Lower leg skin (tissue), 4 donors: ENCODE measurements at regions not wholly inside any gene's neighbourhood (a gene's known extent, or its start where the extent isn't known, plus 50 kb on each side); places are given as distances from the start of the nearest gene placed in this dataset.

Source experiments
- DNase-seq, 2 donors: peaks; one replicate each; pipeline ENCODE4 v3.0.0-alpha.2; 2019; ENCODE audit warnings: low spot score in 2 of 2
- H3K4me3 ChIP-seq: fragments of 200-600 bp; sonication (generic); 2 replicates; pipeline ENCODE4 v1.5.1; 2017; ENCODE audit warnings: mild to moderate bottlenecking, low read depth; ENCODE audit not compliant: poor library complexity, severe bottlenecking
- CTCF ChIP-seq, 3 donors: fragments of 450-650 bp; IDR thresholded peaks; one replicate each; pipeline ENCODE4 v1.5.1; 2016; ENCODE audit warnings: antibody characterized with exemption in 3 of 3, mild to moderate bottlenecking in 3 of 3, moderate library complexity in 2 of 3
- POLR2A ChIP-seq, 2 donors: fragments of 450-650 bp; IDR thresholded peaks; one replicate each; pipeline ENCODE4 v1.6.1; 2016 to 2017; ENCODE audit warnings: antibody characterized with exemption in 2 of 2, mild to moderate bottlenecking in 1 of 2, moderate library complexity in 1 of 2
- WGBS, 2 donors: methylation state at CpG; one replicate each; pipeline ENCODE4 v1.1.5; 2018; 5-methylcytosine and 5-hydroxymethylcytosine counted together
- intact Hi-C: fragments of 100-400 bp; cut with DNase I; formaldehyde crosslinking; loops from one replicate; pipeline ENCODE4 v1.15.0; 2023; ENCODE audit warnings: low total_unique reads

- intact Hi-C loops: no loop called here
- no peak overlapping the region for H3K4me3 ChIP-seq
- DNase-seq: no peak
- WGBS, 2 donors: 19 to 41% methylated on average over 2 of the region's 2 CpGs
- TF ChIP-seq POLR2A (IDR thresholded peaks at IDR 0.05) (no peak), CTCF (IDR thresholded peaks at IDR 0.05) (no peak)
Measured at GRCh38 chr5:28355831-28356230, 1317.4 kb upstream of the CDH9 start.

DNA sequence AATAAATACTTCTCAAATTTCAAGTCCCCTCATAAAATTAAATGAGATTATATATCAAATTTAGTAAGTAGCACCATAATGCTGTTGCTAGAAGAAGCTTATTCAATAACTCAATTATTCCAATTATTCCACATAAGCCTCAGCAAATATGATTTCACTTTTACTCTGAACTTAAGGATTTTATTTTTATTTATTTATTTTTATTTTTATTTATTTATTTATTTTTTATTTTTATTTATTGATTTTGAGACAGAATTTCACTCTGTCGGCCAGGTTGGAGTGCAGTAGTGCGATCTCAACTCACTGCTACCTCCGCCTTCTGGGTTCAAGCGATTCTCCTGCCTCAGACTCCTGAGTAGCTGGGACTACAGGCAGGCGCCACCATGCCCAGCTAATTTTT is 1308.3 kb upstream of the CDH9 start:
- TF ChIP-seq POLR2A (IDR thresholded peaks at IDR 0.05) (no peak), CTCF (IDR thresholded peaks at IDR 0.05) (no peak)
- 88 to 98% methylated on average over 5 of the region's 5 CpGs for WGBS, 2 donors
- intact Hi-C loops: no loop called here

GRCh38 chr5:28344836-28345433 is 1306.5 kb upstream of the CDH9 start:
- WGBS, 2 donors: 68 to 80% methylated on average over 5 of the region's 5 CpGs
- no peak overlapping the region for H3K4me3 ChIP-seq
- TF ChIP-seq CTCF (IDR thresholded peaks at IDR 0.05): no peak
- no peak for TF ChIP-seq POLR2A (IDR thresholded peaks at IDR 0.05)
- DNase-seq: no peak
- intact Hi-C loops: no loop called here

More for the DNA sequence above, 1308.3 kb upstream of the CDH9 start:
- no peak overlapping the region for H3K4me3 ChIP-seq
- no peak for DNase-seq

GRCh38 chr5:28329176-28329575 is 1290.8 kb upstream of the CDH9 start:
- no peak overlapping the region for H3K4me3 ChIP-seq
- intact Hi-C loops: no loop called here
- DNase-seq: no peak
- TF ChIP-seq CTCF (IDR thresholded peaks at IDR 0.05) (no peak), POLR2A (IDR thresholded peaks at IDR 0.05) (no peak)

DNA sequence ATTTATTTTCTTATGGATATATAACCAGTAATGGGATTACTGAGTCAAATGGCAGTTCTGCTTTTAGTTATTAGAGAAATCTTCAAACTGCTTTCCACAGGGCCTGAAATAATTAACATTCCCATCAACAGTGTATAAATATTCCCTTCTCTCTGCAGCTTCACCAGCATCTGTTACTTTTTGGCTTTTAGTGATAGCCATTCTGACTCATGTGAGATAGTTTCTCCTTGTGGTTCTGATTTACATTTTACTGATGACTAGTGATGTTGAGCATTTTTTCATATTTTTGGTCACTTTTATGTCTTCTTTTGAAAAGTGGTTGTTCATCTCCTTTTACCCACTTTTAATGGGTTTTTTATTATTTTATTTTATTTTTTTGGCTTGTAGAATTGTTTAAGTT is 1290.3 kb upstream of the CDH9 start:
- H3K4me3 ChIP-seq: no peak overlapping the region
- DNase-seq: no peak
- TF ChIP-seq CTCF (IDR thresholded peaks at IDR 0.05): no peak
- TF ChIP-seq POLR2A (IDR thresholded peaks at IDR 0.05): no peak
- intact Hi-C loops: no loop called here

GRCh38 chr5:28324174-28324573 is 1285.8 kb upstream of the CDH9 start:
- no peak for DNase-seq
- WGBS, 2 donors: 31 to 57% methylated on average over 2 of the region's 2 CpGs
- intact Hi-C loops: no loop called here
- H3K4me3 ChIP-seq: no peak overlapping the region
- no peak for TF ChIP-seq CTCF (IDR thresholded peaks at IDR 0.05)
- TF ChIP-seq POLR2A (IDR thresholded peaks at IDR 0.05): no peak
